ENCODE measurements at regions not wholly inside any gene's neighbourhood (a gene's known extent, or its start where the extent isn't known, plus 50 kb on each side); places are given as distances from the start of the nearest gene placed in this dataset.
"Not testable (repeated sequence)": the region's sequence is repeated elsewhere in the genome, so short reads cannot be mapped to it uniquely, and the experiment has no call there.

- not testable (repeated sequence) for H3K27ac Mint-ChIP-seq, H3K9me3 Mint-ChIP-seq
These were observed 278.8 kb downstream of the FAM47B start for GRCh38 chrX:35221391-35221790.

GRCh38 chrX:35244088-35244741, 301.6 kb downstream of the FAM47B start:
- Mint-ChIP-seq H3K36me3 (no peaks in the 10 kb centered on the region), H3K27ac (no peak overlapping the region), H3K9me3 (no peaks in the 10 kb centered on the region)
- ATAC-seq (no peak), DNase-seq (ENCODE audit: low spot score in 2 of 2) (no peak)

More at GRCh38 chrX:35221391-35221790, 278.8 kb downstream of the FAM47B start:
- not testable (repeated sequence) for ATAC-seq; H3K36me3 Mint-ChIP-seq; DNase-seq (ENCODE audit: low spot score in 2 of 2)

GRCh38 chrX:35244796-35245508, 302.4 kb downstream of the FAM47B start:
- no peaks in the 10 kb centered on the region for H3K9me3 Mint-ChIP-seq
- DNase-seq (ENCODE audit: low spot score in 2 of 2) (no peak), ATAC-seq (no peak)
- H3K36me3 Mint-ChIP-seq: no peaks in the 10 kb centered on the region
- no peak overlapping the region for H3K27ac Mint-ChIP-seq

GRCh38 chrX:35251226-35251625, 308.6 kb downstream of the FAM47B start:
- no peak for DNase-seq (ENCODE audit: low spot score in 2 of 2)

GRCh38 chrX:35276115-35276514, 333.5 kb downstream of the FAM47B start:
- DNase-seq (ENCODE audit: low spot score in 2 of 2): no peak
- H3K27ac Mint-ChIP-seq: no peak overlapping the region
- no peaks in the 10 kb centered on the region for H3K36me3 Mint-ChIP-seq
- H3K9me3 Mint-ChIP-seq: no peaks in the 10 kb centered on the region
- ATAC-seq: no peak

More at GRCh38 chrX:35251226-35251625, 308.6 kb downstream of the FAM47B start:
- no peaks in the 10 kb centered on the region for H3K9me3 Mint-ChIP-seq
- no peaks in the 10 kb centered on the region for H3K36me3 Mint-ChIP-seq
- ATAC-seq: no peak
- H3K27ac Mint-ChIP-seq: no peak overlapping the region

- H3K27ac Mint-ChIP-seq: no peak overlapping the region
- no peak for DNase-seq (ENCODE audit: low spot score in 2 of 2)
- H3K9me3 Mint-ChIP-seq: peaks cover 0 to 10% of the 10 kb centered on the region in 2 donors
- H3K36me3 Mint-ChIP-seq: peaks cover 0 to 6% of the 10 kb centered on the region in 2 donors
- no peak for ATAC-seq
These were observed 342.8 kb downstream of the FAM47B start for GRCh38 chrX:35285289-35285962.

GRCh38 chrX:35288657-35289056, 346.1 kb downstream of the FAM47B start:
- H3K9me3 Mint-ChIP-seq: peaks cover 0 to 5% of the 10 kb centered on the region in 2 donors
- DNase-seq (ENCODE audit: low spot score in 2 of 2) (no peak), ATAC-seq (no peak)
- H3K27ac Mint-ChIP-seq: no peak overlapping the region
- no peaks in the 10 kb centered on the region for H3K36me3 Mint-ChIP-seq

GRCh38 chrX:35289952-35290351, 347.4 kb downstream of the FAM47B start:
- DNase-seq (ENCODE audit: low spot score in 2 of 2) (no peak), ATAC-seq (no peak)
- Mint-ChIP-seq H3K36me3 (no peaks in the 10 kb centered on the region), H3K9me3 (peaks cover 0 to 2% of the 10 kb centered on the region in 2 donors), H3K27ac (no peak overlapping the region)

- Mint-ChIP-seq H3K36me3 (no peaks in the 10 kb centered on the region), H3K9me3 (no peaks in the 10 kb centered on the region), H3K27ac (no peak overlapping the region)
- ATAC-seq: no peak
- DNase-seq (ENCODE audit: low spot score in 2 of 2): no peak
These were observed 348.4 kb downstream of the FAM47B start for GRCh38 chrX:35291013-35291412.

- DNase-seq (ENCODE audit: low spot score in 2 of 2): no peak
- ATAC-seq: no peak
- no peaks in the 10 kb centered on the region for H3K9me3 Mint-ChIP-seq
These were observed 349.9 kb downstream of the FAM47B start for GRCh38 chrX:35292522-35292921.

GRCh38 chrX:35305037-35305436, 362.4 kb downstream of the FAM47B start:
- ATAC-seq; H3K27ac Mint-ChIP-seq; DNase-seq (ENCODE audit: low spot score in 2 of 2); H3K36me3 Mint-ChIP-seq: not testable (repeated sequence)
- peaks cover 3 to 13% of the 10 kb centered on the region in 2 donors for H3K9me3 Mint-ChIP-seq

More at GRCh38 chrX:35292522-35292921, 349.9 kb downstream of the FAM47B start:
- Mint-ChIP-seq H3K27ac (no peak overlapping the region), H3K36me3 (no peaks in the 10 kb centered on the region)

- H3K9me3 Mint-ChIP-seq: no peaks in the 10 kb centered on the region
- H3K36me3 Mint-ChIP-seq: no peaks in the 10 kb centered on the region
- H3K27ac Mint-ChIP-seq: no peak overlapping the region
- no peak for DNase-seq (ENCODE audit: low spot score in 2 of 2)
- ATAC-seq: no peak
These were observed 397.2 kb downstream of the FAM47B start for GRCh38 chrX:35339796-35340195.

GRCh38 chrX:35340465-35340864, 397.9 kb downstream of the FAM47B start:
- DNase-seq (ENCODE audit: low spot score in 2 of 2) (no peak), ATAC-seq (no peak)
- H3K27ac Mint-ChIP-seq: no peak overlapping the region
- no peaks in the 10 kb centered on the region for H3K9me3 Mint-ChIP-seq
- no peaks in the 10 kb centered on the region for H3K36me3 Mint-ChIP-seq

- ATAC-seq (no peak), DNase-seq (ENCODE audit: low spot score in 2 of 2) (no peak)
- H3K27ac Mint-ChIP-seq: no peak overlapping the region
- H3K36me3 Mint-ChIP-seq: no peaks in the 10 kb centered on the region
- peaks cover 0 to 13% of the 10 kb centered on the region in 2 donors for H3K9me3 Mint-ChIP-seq
These were observed 408.6 kb downstream of the FAM47B start for GRCh38 chrX:35351212-35351611.

GRCh38 chrX:35351795-35352483, 409.3 kb downstream of the FAM47B start:
- Mint-ChIP-seq H3K9me3 (peaks cover 0 to 13% of the 10 kb centered on the region in 2 donors), H3K27ac (no peak overlapping the region), H3K36me3 (no peaks in the 10 kb centered on the region)
- ATAC-seq (no peak), DNase-seq (ENCODE audit: low spot score in 2 of 2) (no peak)

- DNase-seq (ENCODE audit: low spot score in 2 of 2): no peak
- no peak for ATAC-seq
- peaks cover 0 to 10% of the 10 kb centered on the region in 2 donors for H3K9me3 Mint-ChIP-seq
- H3K36me3 Mint-ChIP-seq: no peaks in the 10 kb centered on the region
- no peak overlapping the region for H3K27ac Mint-ChIP-seq
These were observed 415.1 kb downstream of the FAM47B start for GRCh38 chrX:35357656-35358055.

GRCh38 chrX:35362866-35363265, 420.3 kb downstream of the FAM47B start:
- no peak for DNase-seq (ENCODE audit: low spot score in 2 of 2)
- no peak for ATAC-seq
- peaks cover 0 to 2% of the 10 kb centered on the region in 2 donors for H3K9me3 Mint-ChIP-seq

More at GRCh38 chrX:35362866-35363265, 420.3 kb downstream of the FAM47B start:
- Mint-ChIP-seq H3K36me3 (no peaks in the 10 kb centered on the region), H3K27ac (no peak overlapping the region)
